Ishikawa (cell line): ENCODE measurements at regions not wholly inside any gene's neighbourhood (a gene's known extent, or its start where the extent isn't known, plus 50 kb on each side); places are given as distances from the start of the nearest gene placed in this dataset.

ENCODE experiments used
- CEBPB ChIP-seq: IDR thresholded peaks from 2 replicates; pipeline ENCODE4 v1.6.1; 2012
- CREB1 ChIP-seq: IDR thresholded peaks from 2 replicates; pipeline ENCODE4 v1.6.1; 2012; ENCODE audit warnings: low read depth
- EGR1 ChIP-seq: IDR thresholded peaks from 2 replicates; pipeline ENCODE4 v1.6.1; 2012
- EP300 ChIP-seq: IDR thresholded peaks from 2 replicates; pipeline ENCODE4 v1.6.1; 2012; ENCODE audit warnings: borderline replicate concordance
- FOXM1 ChIP-seq: IDR thresholded peaks from 2 replicates; pipeline ENCODE4 v1.6.1; 2012; ENCODE audit warnings: low read depth, borderline replicate concordance
- NFIC ChIP-seq: IDR thresholded peaks from 2 replicates; pipeline ENCODE4 v1.6.1; 2012
- RAD21 ChIP-seq: IDR thresholded peaks from 2 replicates; pipeline ENCODE4 v1.6.1; 2012; ENCODE audit warnings: low read depth
- REST ChIP-seq: IDR thresholded peaks from 2 replicates; pipeline ENCODE4 v1.6.1; 2012; ENCODE audit warnings: low read depth, mild to moderate bottlenecking
- TAF1 ChIP-seq: IDR thresholded peaks from 2 replicates; pipeline ENCODE4 v1.6.1; 2012; ENCODE audit warnings: low read depth, mild to moderate bottlenecking
- TCF12 ChIP-seq: IDR thresholded peaks from 2 replicates; pipeline ENCODE4 v1.6.1; 2012; ENCODE audit warnings: low read depth
- TEAD4 ChIP-seq: IDR thresholded peaks from 2 replicates; pipeline ENCODE4 v1.6.1; 2012
- YY1 ChIP-seq: IDR thresholded peaks from 2 replicates; pipeline ENCODE4 v1.6.1; 2012; ENCODE audit warnings: low read depth
- ZBTB7A ChIP-seq: IDR thresholded peaks from 2 replicates; pipeline ENCODE4 v1.6.1; 2012; ENCODE audit warnings: low read depth
- TF ChIP-seq, protein P1 (sequence below): IDR thresholded peaks from 2 replicates; pipeline ENCODE4 v1.6.1; 2012
- TF ChIP-seq, protein P2 (sequence below): IDR thresholded peaks from 2 replicates; pipeline ENCODE4 v1.6.1; 2012

DNA sequence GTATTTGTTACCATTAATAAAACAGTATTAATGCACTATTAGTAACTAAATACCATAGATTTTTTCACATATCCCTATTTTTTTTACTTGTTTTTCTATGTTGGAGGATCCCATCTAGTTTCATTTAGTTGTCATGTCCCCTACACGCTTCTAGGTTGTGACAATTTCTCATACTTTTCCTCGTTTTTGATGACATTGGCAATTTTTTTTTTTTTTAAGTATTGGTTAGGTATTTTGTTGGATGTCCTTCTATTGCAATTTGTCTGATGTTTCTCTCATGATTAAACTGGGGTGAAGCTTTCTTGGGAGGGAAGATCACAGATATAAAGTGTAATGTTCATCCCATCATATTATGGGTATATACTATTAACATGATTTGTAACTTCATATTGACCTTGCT is 409.1 kb upstream of the CNTN6 start:
- TF ChIP-seq EGR1 (no peak), NFIC (no peak), CREB1 (no peak), TEAD4 (no peak), YY1 (no peak)

DNA sequence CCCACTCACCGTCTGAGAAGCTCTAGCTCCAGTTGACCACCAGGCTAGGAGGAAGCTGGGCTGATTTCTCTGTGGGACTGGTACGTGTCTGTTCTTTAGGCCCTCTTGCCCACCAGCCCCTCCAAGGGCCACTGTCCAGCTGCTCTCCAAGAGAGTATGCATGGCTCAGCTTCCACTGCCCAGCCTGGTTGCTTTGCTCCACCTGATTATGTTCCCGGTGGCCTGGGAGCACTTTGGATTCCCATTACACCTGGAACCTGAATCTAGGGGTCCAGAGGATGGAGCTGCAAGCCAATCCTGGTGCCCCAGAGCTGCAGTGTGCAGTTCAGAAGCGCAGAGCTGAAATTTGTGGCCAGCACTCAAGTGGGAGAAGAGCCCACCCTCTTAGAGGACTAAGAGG is 402.1 kb upstream of the CNTN6 start:
- TF ChIP-seq RAD21 (no peak), REST (no peak)

DNA sequence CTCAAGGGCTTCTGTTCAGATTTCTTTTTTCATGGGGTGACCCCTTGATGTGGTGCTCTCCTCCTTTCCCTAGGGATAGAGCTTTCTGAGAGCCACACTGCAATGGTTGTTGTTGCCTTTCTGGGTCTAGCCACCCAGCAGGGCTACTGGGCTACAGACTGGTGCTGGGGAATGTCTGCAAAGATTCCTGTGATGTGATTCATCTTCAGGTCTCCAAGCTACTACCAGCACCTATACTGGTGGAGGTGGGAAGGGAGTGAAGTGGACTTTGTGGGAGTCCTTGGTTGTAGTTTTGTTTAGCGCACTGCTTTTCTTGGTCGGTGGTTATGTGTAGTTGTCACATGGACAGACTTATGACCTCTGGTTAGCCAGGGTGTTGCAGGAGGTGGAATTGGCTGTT is 392.3 kb upstream of the CNTN6 start:
- TF ChIP-seq TAF1 (no peak), RAD21 (no peak)

- TF ChIP-seq, protein P1, sequence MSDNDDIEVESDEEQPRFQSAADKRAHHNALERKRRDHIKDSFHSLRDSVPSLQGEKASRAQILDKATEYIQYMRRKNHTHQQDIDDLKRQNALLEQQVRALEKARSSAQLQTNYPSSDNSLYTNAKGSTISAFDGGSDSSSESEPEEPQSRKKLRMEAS: no peak
- TF ChIP-seq EP300 (no peak), CREB1 (no peak), ZBTB7A (no peak), TEAD4 (no peak), RAD21 (no peak), REST (no peak), FOXM1 (no peak), EGR1 (no peak), NFIC (no peak), TCF12 (no peak), YY1 (no peak), CEBPB (no peak), TAF1 (no peak)
- TF ChIP-seq, protein P2, sequence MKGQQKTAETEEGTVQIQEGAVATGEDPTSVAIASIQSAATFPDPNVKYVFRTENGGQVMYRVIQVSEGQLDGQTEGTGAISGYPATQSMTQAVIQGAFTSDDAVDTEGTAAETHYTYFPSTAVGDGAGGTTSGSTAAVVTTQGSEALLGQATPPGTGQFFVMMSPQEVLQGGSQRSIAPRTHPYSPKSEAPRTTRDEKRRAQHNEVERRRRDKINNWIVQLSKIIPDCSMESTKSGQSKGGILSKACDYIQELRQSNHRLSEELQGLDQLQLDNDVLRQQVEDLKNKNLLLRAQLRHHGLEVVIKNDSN: no peak
Measured at GRCh38 chr3:707041-707440, 385.8 kb upstream of the CNTN6 start.

DNA sequence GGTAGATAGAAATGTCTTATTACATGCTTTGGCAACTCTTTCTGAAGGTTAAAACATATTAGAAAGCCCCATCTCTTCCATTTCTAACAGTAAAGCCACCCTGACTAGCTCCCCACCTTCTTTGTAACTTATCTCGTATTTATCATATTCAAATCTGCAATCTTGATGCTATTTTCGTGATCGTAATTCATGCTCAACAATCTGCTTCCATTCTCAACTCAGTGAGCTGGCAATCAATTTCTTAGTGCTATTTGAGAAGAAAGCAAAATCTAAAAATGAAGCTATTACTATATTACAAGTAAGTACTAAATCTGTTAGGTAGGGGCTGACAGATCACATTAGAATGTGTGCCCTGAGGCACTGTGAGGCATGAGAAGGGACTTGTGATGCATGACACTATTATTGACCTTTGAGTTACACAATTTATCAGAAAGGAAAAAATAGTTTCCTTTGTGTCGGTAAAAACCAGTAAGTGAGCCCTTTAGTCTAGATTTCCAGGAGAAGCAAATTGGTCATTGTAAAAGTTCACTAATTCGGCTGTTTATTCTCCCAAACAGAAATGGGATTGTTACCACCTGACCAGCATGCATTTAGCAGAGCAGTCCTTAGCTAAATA is 379.7 kb upstream of the CNTN6 start:
- no peak for TF ChIP-seq ZBTB7A
- TF ChIP-seq FOXM1: no peak
- no peak for TF ChIP-seq REST
- no peak for TF ChIP-seq RAD21
- TF ChIP-seq YY1: no peak
- no peak for TF ChIP-seq TEAD4
- no peak for TF ChIP-seq EGR1
- no peak for TF ChIP-seq TCF12
- no peak for TF ChIP-seq EP300
- TF ChIP-seq NFIC: no peak
- TF ChIP-seq TAF1: no peak
- TF ChIP-seq CREB1: no peak
- no peak for TF ChIP-seq CEBPB
- TF ChIP-seq, protein P2: no peak
